Stimulated activated CD4-positive, alpha-beta T cell treated with anti-CD3 and anti-CD28 coated beads, TNF-alpha, amount 100 ng/mL, for 24 hours (primary cell): ENCODE measurements at regions not wholly inside any gene's neighbourhood (a gene's known extent, or its start where the extent isn't known, plus 50 kb on each side); places are given as distances from the start of the nearest gene placed in this dataset.

ENCODE experiments used
- DNase-seq, 3 experiments: peaks; one replicate each; pipeline ENCODE4 v3.0.0-alpha.2; 2020; ENCODE audit warnings: low read depth in 3 of 3

- peak; percentile 8 to 55 (median 20) for DNase-seq
Measured at GRCh38 chr5:2038321-2039179, 155.8 kb upstream of the IRX4 start.

GRCh38 chr5:2036885-2037284 lies 154.2 kb upstream of the IRX4 start:
- no peak for DNase-seq

DNA sequence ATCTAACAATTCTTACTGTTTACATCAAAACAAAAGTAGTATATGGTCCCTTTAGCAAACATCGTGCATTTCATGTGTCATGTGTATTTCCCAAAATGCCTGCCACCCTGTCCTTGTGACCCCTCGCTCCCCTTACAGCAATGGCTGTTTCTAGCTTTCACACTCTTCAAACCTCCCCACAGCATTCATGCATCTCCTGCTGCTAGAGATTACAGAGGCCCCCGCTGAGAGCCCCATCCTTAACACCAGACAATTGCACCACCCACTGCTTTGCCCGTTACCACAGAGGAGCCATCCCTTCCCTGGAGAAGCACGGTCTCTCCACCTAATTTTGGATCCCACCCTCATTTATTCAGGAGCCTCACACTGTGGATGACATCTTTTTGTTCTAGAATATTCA lies 149.7 kb upstream of the IRX4 start:
- no peak for DNase-seq

DNA sequence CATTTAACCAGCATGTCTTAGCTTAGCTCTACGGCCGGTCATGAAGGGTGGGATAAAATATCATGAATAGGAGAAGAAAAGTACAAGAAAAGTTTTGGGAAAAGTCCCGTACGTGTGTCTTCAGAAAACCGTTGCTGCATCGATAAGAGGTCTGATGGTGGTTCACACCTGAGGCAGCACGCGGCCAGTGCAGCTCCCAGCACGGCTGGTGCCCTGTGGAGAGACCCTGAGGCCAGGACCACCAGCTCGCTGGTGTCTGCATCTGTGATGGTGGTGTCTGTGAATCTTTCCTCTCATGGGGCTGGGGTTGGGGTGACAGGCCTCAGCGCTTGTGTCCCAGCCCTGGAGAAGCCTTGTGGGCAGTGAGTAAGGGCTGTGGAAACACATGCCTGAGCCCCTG lies 148.9 kb upstream of the IRX4 start:
- no peak for DNase-seq

DNA sequence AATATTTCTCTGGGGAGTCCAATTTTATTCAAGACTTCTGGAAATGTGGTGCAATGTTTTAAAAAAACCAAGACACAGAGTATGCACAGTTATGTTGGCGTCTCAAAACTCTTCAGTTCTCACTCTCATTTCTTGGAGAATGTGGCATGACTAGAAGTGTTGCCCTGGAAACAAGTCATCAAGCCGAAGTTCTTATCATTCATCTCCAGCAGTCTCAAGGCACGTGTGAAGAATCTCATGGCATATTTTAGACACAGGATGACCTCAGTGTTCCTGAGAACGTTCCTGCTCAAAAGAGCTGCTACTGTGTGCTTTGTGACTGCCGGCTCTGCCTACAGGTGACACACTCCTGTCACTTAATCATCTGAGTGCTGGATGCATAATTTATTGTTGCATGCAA lies 147.4 kb upstream of the IRX4 start:
- no peak for DNase-seq

GRCh38 chr5:2029206-2029605 lies 146.5 kb upstream of the IRX4 start:
- no peak for DNase-seq

DNA sequence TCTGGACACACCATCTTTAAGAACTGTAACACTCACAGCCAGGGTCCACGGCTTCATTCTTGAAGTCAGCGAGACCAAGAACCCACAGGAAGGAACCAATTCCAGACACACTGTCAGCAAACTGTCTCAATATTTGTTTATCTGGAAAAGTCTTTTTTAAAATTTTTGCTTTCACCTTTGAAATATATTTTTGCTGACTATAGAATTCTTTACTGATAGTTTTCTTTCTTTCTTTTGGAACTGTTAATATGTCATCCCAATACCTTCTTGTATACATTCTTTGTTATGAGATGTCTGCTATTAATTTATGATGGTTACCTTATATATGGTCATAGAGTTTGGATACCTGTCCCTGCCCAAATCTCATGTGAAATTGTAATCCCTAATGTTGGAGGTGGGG lies 145.1 kb upstream of the IRX4 start:
- no peak for DNase-seq

DNA sequence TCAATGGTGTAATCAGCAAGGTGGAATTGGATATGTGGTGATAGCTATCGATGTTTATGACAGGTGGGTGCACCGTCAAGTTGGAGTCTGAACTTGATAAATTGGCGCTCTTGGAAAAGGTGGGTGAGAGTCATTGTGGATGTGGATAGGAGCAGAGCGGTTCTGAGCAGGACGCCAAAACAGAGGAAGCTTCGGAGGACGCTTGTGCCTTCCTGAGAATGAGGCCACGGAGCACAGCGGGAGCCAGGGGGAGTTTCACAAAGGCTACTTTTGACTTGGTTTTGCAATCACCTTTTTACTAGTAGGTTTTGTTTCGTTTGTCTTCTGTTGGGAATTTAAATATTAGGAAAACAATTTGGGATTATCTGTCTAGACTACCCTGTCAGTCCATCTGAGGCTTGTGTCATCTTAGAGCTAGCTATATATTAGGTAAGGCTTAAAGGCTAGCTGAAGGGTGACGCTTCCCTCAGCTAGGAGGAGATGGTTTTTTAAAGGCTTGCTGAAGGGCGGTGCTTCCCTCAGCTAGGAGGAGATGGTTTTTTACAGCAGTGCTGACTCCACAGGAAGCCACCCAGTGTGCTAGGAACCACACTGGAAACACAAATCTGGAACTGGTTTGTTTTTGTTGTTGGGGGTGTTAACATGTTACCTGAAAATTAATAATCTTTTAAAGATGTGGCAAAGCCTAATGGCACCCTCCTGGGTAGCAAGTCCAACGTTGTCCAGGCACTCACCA lies 142.4 kb upstream of the IRX4 start:
- no peak for DNase-seq

- DNase-seq: no peak
Measured at GRCh38 chr5:2023196-2023595, 140.5 kb upstream of the IRX4 start.

- no peak for DNase-seq
Measured at GRCh38 chr5:2022436-2022835, 139.7 kb upstream of the IRX4 start.

- DNase-seq: no peak
Measured at GRCh38 chr5:2021484-2022176, 138.9 kb upstream of the IRX4 start.

DNA sequence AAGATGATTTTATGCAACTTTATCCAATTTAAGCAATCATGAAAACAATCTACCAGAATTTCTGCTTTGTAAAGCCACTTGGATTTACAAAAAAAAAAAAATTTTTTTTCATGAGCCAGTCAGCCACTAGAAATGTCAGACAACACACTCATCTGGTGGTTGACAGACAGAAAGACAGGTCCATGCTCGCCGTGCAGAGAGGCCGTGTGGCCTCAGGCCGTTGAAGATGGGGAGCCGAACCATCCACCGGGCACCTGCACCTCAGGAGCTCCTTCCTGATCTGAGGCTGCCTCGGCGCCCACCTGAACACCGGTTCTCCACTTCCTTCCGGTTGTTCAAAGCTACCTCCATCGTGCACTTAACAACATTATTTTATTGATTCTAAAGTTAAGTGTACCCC lies 138.0 kb upstream of the IRX4 start:
- DNase-seq: no peak

GRCh38 chr5:2019716-2020115 lies 137.0 kb upstream of the IRX4 start:
- DNase-seq: no peak

- no peak for DNase-seq
Measured at GRCh38 chr5:2018390-2018724, 135.6 kb upstream of the IRX4 start.

- DNase-seq: no peak
Measured at GRCh38 chr5:2017540-2018389, 135.0 kb upstream of the IRX4 start.

- no peak for DNase-seq
Measured at GRCh38 chr5:2015961-2016360, 133.2 kb upstream of the IRX4 start.

DNA sequence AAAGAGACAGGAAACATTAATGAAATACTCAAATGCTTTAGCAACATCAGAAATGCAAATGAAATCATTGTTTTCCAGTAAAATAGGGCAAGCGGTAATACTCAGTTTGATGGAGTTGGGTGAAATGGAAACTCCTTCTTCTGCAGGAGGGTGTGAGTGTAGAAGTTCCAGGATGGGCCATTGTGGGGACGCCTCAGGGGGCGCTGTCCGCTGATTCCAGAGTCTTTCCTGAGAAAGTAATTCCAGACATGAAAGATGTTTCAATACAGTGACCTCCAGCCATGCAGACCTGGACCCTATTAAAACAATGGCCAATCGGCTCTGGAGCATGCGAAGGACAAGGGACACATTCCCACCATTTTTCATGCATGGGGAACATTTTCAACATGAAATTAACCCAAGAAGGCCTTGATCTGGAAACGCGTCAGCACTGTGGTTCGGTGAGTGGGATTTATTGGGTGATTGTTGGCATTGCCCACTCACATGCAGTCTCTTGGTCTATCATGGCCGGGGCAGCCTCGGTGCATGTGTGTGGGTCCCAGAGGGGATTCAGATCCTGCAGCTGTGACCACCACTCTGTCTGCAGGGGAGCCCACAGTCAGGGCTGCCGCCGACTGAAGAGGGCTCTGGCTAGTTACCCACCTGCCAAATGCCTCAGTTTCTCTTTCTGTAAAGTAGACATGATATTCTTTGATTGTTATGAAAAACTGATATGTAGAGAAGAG lies 132.6 kb upstream of the IRX4 start:
- no peak for DNase-seq

- no peak for DNase-seq
Measured at GRCh38 chr5:2014058-2014610, 131.4 kb upstream of the IRX4 start.

GRCh38 chr5:2013301-2014057 lies 130.8 kb upstream of the IRX4 start:
- DNase-seq: no peak

- DNase-seq: no peak
Measured at GRCh38 chr5:2012885-2013284, 130.2 kb upstream of the IRX4 start.
